H9 (cell line): ENCODE measurements at regions not wholly inside any gene's neighbourhood (a gene's known extent, or its start where the extent isn't known, plus 50 kb on each side); places are given as distances from the start of the nearest gene placed in this dataset.

Experiments used
- DNase-seq: peaks from one replicate; pipeline ENCODE4 v3.0.0-alpha.2; 2017
- H2AFZ ChIP-seq: one replicate; pipeline ENCODE4 v1.6.1; 2013; ENCODE audit warnings: mild to moderate bottlenecking, low read length, control low read depth, moderate library complexity
- H2AK5ac ChIP-seq: 2 replicates; pipeline ENCODE4 v1.6.1; 2013; ENCODE audit warnings: low read length, control low read depth, mixed read lengths; ENCODE audit not compliant: insufficient read length
- H2BK120ac ChIP-seq: one replicate; pipeline ENCODE4 v1.6.1; 2013; ENCODE audit warnings: low read depth, mild to moderate bottlenecking, low read length, control low read depth, inconsistent platforms; ENCODE audit not compliant: poor library complexity, severe bottlenecking
- H2BK12ac ChIP-seq: 2 replicates; pipeline ENCODE4 v1.6.1; 2013; ENCODE audit warnings: low read length, control low read depth, mixed read lengths, low read depth; ENCODE audit not compliant: insufficient read length
- H2BK15ac ChIP-seq: 2 replicates; pipeline ENCODE4 v1.6.1; 2013; ENCODE audit warnings: low read depth, low read length, control low read depth
- H2BK20ac ChIP-seq: one replicate; pipeline ENCODE4 v1.6.1; 2013; ENCODE audit warnings: low read depth, mild to moderate bottlenecking, low read length, control low read depth, inconsistent platforms; ENCODE audit not compliant: poor library complexity, severe bottlenecking
- H2BK5ac ChIP-seq: 2 replicates; pipeline ENCODE4 v1.6.1; 2013; ENCODE audit warnings: low read length, control low read depth, mixed read lengths; ENCODE audit not compliant: insufficient read length
- H3K14ac ChIP-seq: 2 replicates; pipeline ENCODE4 v1.6.1; 2013; ENCODE audit warnings: low read length, control low read depth; ENCODE audit not compliant: insufficient read depth
- H3K18ac ChIP-seq: 2 replicates; pipeline ENCODE4 v1.6.1; 2013; ENCODE audit warnings: low read depth, mild to moderate bottlenecking, mixed read lengths, low read length, control low read depth; ENCODE audit not compliant: insufficient read length
- H3K23ac ChIP-seq: 2 replicates; pipeline ENCODE4 v1.6.1; 2013; ENCODE audit warnings: low read length, control low read depth, mixed read lengths, low read depth; ENCODE audit not compliant: insufficient read length
- H3K23me2 ChIP-seq: 2 replicates; pipeline ENCODE4 v1.6.1; 2013; ENCODE audit warnings: low read depth, mild to moderate bottlenecking, mixed read lengths, low read length, control low read depth; ENCODE audit not compliant: insufficient read length, poor library complexity, severe bottlenecking
- H3K27ac ChIP-seq: 2 replicates; pipeline ENCODE4 v1.5.1; 2013; ENCODE audit warnings: low read length, control low read depth, mixed read lengths, low read depth; ENCODE audit not compliant: insufficient read length
- H3K27me3 ChIP-seq: 2 replicates; pipeline ENCODE4 v1.6.1; 2013; ENCODE audit warnings: low read length, control low read depth, inconsistent platforms; ENCODE audit not compliant: insufficient read depth
- H3K4ac ChIP-seq: 2 replicates; pipeline ENCODE4 v1.6.1; 2013; ENCODE audit warnings: low read depth, mild to moderate bottlenecking, control low read depth, inconsistent platforms, low read length, moderate library complexity
- H3K4me1 ChIP-seq: 2 replicates; pipeline ENCODE4 v1.6.1; 2013; ENCODE audit warnings: low read length, control low read depth, inconsistent platforms; ENCODE audit not compliant: insufficient read depth
- H3K4me2 ChIP-seq: 2 replicates; pipeline ENCODE4 v1.6.1; 2013; ENCODE audit warnings: low read length, control low read depth, mixed read lengths; ENCODE audit not compliant: insufficient read length, insufficient read depth
- H3K56ac ChIP-seq: 2 replicates; pipeline ENCODE4 v1.6.1; 2013; ENCODE audit warnings: low read depth, mild to moderate bottlenecking, mixed read lengths, low read length, control low read depth; ENCODE audit not compliant: insufficient read length
- H3K79me1 ChIP-seq: 2 replicates; pipeline ENCODE4 v1.6.1; 2013; ENCODE audit warnings: low read depth, mild to moderate bottlenecking, moderate library complexity, low read length, control low read depth, inconsistent platforms; ENCODE audit not compliant: insufficient read depth, poor library complexity, severe bottlenecking
- H3K79me2 ChIP-seq: 2 replicates; pipeline ENCODE4 v1.6.1; 2013; ENCODE audit warnings: low read length, control low read depth, inconsistent platforms; ENCODE audit not compliant: insufficient read depth
- H3K9ac ChIP-seq: 2 replicates; pipeline ENCODE4 v1.6.1; 2013; ENCODE audit warnings: low read length, control low read depth, mixed read lengths; ENCODE audit not compliant: insufficient read length; ENCODE audit errors: extremely low read depth
- H3K9me3 ChIP-seq: one replicate; pipeline ENCODE4 v1.6.1; 2013; ENCODE audit warnings: low read depth, low read length, inconsistent platforms; ENCODE audit not compliant: control insufficient read depth
- H3T11ph ChIP-seq: one replicate; pipeline ENCODE4 v1.6.1; 2013; ENCODE audit warnings: mild to moderate bottlenecking, low read length, control low read depth, inconsistent platforms
- H4K20me1 ChIP-seq: one replicate; pipeline ENCODE4 v1.6.1; 2013; ENCODE audit not compliant: control insufficient read depth, insufficient read length, insufficient read depth
- H4K5ac ChIP-seq: 2 replicates; pipeline ENCODE4 v1.6.1; 2013; ENCODE audit warnings: low read depth, mild to moderate bottlenecking, mixed read lengths, low read length, control low read depth; ENCODE audit not compliant: insufficient read length
- H4K8ac ChIP-seq: replicated peaks from 2 replicates; pipeline ENCODE4 v1.6.1; 2013; ENCODE audit warnings: low read length, control low read depth, mixed read lengths, low read depth; ENCODE audit not compliant: insufficient read length
- H4K91ac ChIP-seq: 2 replicates; pipeline ENCODE4 v1.6.1; 2013; ENCODE audit warnings: low read depth, mild to moderate bottlenecking, moderate library complexity, mixed read lengths, low read length, control low read depth; ENCODE audit not compliant: insufficient read length
- H3K27ac Mint-ChIP-seq, 3 experiments: 2 replicates in 2 of 3; 3 replicates in 1 of 3; pipeline ENCODE4 v1.8.0; 2020 to 2021; ENCODE audit warnings: mixed read lengths in 3 of 3, mild to moderate bottlenecking in 1 of 3, moderate library complexity in 1 of 3
- H3K27me3 Mint-ChIP-seq: 2 replicates; pipeline ENCODE4 v1.8.0; 2021; ENCODE audit warnings: low read depth, mild to moderate bottlenecking, moderate library complexity, mixed read lengths
- H3K36me3 Mint-ChIP-seq, 3 experiments: 2 replicates in 2 of 3; 3 replicates in 1 of 3; pipeline ENCODE4 v1.8.0; 2020 to 2021; ENCODE audit warnings: low read depth in 3 of 3, mixed read lengths in 3 of 3; ENCODE audit not compliant: insufficient read depth in 1 of 3
- H3K4me1 Mint-ChIP-seq, 2 experiments: 2 replicates each; pipeline ENCODE4 v1.8.0; 2020; ENCODE audit warnings: mixed read lengths in 2 of 2
- H3K4me3 Mint-ChIP-seq, 2 experiments: 2 replicates in 1 of 2; 3 replicates in 1 of 2; pipeline ENCODE4 v1.8.0; 2020 to 2021; ENCODE audit warnings: mild to moderate bottlenecking in 2 of 2, mixed read lengths in 2 of 2, moderate library complexity in 1 of 2
- H3K9me3 Mint-ChIP-seq, 2 experiments: 2 replicates in 1 of 2; 3 replicates in 1 of 2; pipeline ENCODE4 v1.8.0; 2020; ENCODE audit warnings: mild to moderate bottlenecking in 2 of 2, mixed read lengths in 2 of 2, moderate library complexity in 1 of 2
- WGBS: extraction: QIAGEN DNeasy Blood & Tissue Kit; methylation state at CpG from one replicate; pipeline ENCODE4 v1.1.7; 2013; ENCODE audit warnings: missing lambda C conversion rate, low lambda C conversion rate, mixed read lengths; ENCODE audit not compliant: insufficient read length; ENCODE audit errors: extremely low coverage; 5-methylcytosine and 5-hydroxymethylcytosine counted together
- TF ChIP-seq, protein P1 (sequence below): fragments of 200-600 bp; sonication (generic); conservative IDR thresholded peaks from 3 replicates; pipeline ENCODE4 v1.8.0; 2021; ENCODE audit warnings: antibody characterized with exemption, mild to moderate bottlenecking

DNA sequence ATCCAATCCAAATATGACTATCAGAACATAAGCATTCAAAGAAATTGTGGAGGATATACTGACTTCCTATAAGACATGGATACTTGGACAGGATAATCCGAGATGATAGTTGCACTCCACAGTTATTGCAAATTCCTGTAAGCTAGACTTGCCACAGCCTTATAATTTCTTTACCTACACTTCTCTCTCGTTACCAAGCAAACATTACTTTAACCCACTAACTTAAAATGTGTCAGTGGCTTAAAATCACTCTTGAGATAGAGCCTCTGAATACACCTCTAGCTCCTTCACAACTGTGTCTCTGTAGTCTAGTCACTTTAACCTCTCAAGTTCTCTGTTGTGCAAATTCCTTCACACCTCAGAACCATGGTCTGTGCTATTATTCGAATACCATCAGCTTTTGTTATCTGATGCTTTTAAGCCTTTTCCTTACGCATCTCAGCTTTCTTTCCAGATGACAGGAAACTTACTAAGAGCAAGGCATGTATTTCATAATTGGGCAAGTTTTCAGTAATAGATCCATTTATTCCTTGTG, 474.9 kb upstream of the MIR17HG start:
- Histone ChIP-seq H2BK120ac (no peak overlapping the region), H2AFZ (no peak overlapping the region), H3K23ac (no peak overlapping the region), H2BK15ac (no peak overlapping the region), H3T11ph (no peak overlapping the region), H3K79me2 (no peaks in the 10 kb centered on the region), H3K9ac (no peak overlapping the region), H3K56ac (no peak overlapping the region), H2BK12ac (no peak overlapping the region), H2BK5ac (no peak overlapping the region), H4K5ac (no peak overlapping the region), H4K91ac (no peak overlapping the region), H3K27ac (no peak overlapping the region), H3K4ac (no peak overlapping the region), H3K14ac (no peak overlapping the region), H4K20me1 (no peaks in the 10 kb centered on the region), H3K27me3 (no peaks in the 10 kb centered on the region), H4K8ac (no peak overlapping the region), H3K23me2 (no peaks in the 10 kb centered on the region), H2AK5ac (no peak overlapping the region), H3K4me2 (no peak overlapping the region), H3K79me1 (no peaks in the 10 kb centered on the region), H2BK20ac (no peak overlapping the region), H3K18ac (no peak overlapping the region), H3K9me3 (no peaks in the 10 kb centered on the region), H3K4me1 (no peaks in the 10 kb centered on the region)
- Mint-ChIP-seq H3K27me3 (no peaks in the 10 kb centered on the region), H3K36me3 (no peaks in the 10 kb centered on the region), H3K27ac (no peak overlapping the region), H3K9me3 (no peaks in the 10 kb centered on the region), H3K4me3 (no peak overlapping the region), H3K4me1 (peaks cover 9 to 13% of the 10 kb centered on the region in 2 experiments)
- no CpG with 5 or more reads among the region's 4 CpGs for WGBS
- TF ChIP-seq, protein P1, sequence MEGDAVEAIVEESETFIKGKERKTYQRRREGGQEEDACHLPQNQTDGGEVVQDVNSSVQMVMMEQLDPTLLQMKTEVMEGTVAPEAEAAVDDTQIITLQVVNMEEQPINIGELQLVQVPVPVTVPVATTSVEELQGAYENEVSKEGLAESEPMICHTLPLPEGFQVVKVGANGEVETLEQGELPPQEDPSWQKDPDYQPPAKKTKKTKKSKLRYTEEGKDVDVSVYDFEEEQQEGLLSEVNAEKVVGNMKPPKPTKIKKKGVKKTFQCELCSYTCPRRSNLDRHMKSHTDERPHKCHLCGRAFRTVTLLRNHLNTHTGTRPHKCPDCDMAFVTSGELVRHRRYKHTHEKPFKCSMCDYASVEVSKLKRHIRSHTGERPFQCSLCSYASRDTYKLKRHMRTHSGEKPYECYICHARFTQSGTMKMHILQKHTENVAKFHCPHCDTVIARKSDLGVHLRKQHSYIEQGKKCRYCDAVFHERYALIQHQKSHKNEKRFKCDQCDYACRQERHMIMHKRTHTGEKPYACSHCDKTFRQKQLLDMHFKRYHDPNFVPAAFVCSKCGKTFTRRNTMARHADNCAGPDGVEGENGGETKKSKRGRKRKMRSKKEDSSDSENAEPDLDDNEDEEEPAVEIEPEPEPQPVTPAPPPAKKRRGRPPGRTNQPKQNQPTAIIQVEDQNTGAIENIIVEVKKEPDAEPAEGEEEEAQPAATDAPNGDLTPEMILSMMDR = no peak
- no peak for DNase-seq
